ENCODE measurements at regions not wholly inside any gene's neighbourhood (a gene's known extent, or its start where the extent isn't known, plus 50 kb on each side); places are given as distances from the start of the nearest gene placed in this dataset.

DNA sequence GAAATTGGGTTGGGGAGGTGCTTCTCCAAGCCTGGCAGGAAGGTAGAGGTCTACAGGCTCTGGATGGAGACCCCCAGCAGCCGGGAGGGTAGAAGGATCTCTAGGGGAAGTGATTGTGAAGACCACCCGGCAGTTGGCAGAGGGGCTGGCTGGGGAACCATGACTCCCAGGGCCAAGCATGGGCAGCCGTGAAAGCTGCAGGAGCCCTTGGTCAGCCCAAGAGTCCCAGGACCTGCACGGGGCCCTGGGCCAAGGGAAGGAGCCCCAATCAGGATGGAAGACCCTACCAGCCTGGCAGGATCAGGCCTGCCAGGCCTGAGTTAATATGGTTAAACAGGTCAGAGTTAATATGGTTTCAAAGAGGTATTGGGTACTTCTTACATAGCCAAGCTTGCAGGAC is 126.3 kb upstream of the NANOS1 start:
- TF ChIP-seq, protein P1, sequence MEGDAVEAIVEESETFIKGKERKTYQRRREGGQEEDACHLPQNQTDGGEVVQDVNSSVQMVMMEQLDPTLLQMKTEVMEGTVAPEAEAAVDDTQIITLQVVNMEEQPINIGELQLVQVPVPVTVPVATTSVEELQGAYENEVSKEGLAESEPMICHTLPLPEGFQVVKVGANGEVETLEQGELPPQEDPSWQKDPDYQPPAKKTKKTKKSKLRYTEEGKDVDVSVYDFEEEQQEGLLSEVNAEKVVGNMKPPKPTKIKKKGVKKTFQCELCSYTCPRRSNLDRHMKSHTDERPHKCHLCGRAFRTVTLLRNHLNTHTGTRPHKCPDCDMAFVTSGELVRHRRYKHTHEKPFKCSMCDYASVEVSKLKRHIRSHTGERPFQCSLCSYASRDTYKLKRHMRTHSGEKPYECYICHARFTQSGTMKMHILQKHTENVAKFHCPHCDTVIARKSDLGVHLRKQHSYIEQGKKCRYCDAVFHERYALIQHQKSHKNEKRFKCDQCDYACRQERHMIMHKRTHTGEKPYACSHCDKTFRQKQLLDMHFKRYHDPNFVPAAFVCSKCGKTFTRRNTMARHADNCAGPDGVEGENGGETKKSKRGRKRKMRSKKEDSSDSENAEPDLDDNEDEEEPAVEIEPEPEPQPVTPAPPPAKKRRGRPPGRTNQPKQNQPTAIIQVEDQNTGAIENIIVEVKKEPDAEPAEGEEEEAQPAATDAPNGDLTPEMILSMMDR (IDR thresholded peaks at IDR 0.05), result no peak
- TF ChIP-seq POLR2A (IDR thresholded peaks at IDR 0.05), result no peak
- no peak for TF ChIP-seq EP300 (IDR thresholded peaks at IDR 0.05)
